ENCODE measurements at regions not wholly inside any gene's neighbourhood (a gene's known extent, or its start where the extent isn't known, plus 50 kb on each side); places are given as distances from the start of the nearest gene placed in this dataset.

DNA sequence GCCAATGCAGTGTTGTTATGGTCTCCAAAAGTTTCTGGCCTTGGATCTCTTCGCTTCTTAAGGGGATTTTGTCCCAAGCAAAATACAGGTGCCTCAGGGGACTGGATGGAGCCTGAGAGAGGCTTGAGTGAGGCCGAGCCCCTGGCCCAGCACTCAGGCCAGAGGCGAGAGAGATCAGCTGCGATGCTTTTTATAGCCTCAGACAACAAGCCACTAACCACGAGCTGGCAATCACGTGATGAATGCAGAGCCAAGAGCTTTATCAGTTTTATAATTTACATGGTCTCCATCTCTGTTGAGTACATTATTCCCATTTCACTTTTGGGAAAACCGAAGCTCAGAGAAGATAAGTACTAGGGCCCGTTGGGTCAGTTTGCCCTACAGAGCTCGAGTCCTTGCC is 360.0 kb upstream of the CDH5 start:
- H3K4me2 ChIP-seq (ENCODE audit: low read length) = no peak overlapping the region
- ChIA-PET CTCF (no interaction called here), POLR2A (no interaction called here), RAD21 (ENCODE audit: low non-redundant PET in 1 of 2, low total read pairs in 2 of 2, uncharacterized antibody in 2 of 2, unreplicated experiment in 2 of 2) (no interaction called here)
- no peaks in the 10 kb centered on the region for H3K9me2 ChIP-seq (ENCODE audit: insufficient read depth)
- ATAC-seq (no peak), DNase-seq (ENCODE audit: low read depth, low spot score) (no peak)
- no peaks in the 10 kb centered on the region for H3K36me3 ChIP-seq (ENCODE audit: control insufficient read depth in 1 of 2, insufficient read depth in 2 of 2, low read length in 2 of 2)
- H3K4me3 ChIP-seq (replicated peaks in 1 of 2; ENCODE audit: low read depth in 1 of 2, low read length in 2 of 2) = no peak overlapping the region
- no peak overlapping the region for H2AFZ ChIP-seq (ENCODE audit: low read depth, low read length, poor library complexity, severe bottlenecking)
- BruUV-seq (replicated peaks) = no TSS peak
- intact Hi-C loops (cut with micrococcal nuclease) = no loop called here
- no peaks in the 10 kb centered on the region for H4K20me1 ChIP-seq (ENCODE audit: insufficient read depth)
- no peaks in the 10 kb centered on the region for H3K79me2 ChIP-seq (ENCODE audit: insufficient read depth, low read length)
- H3K27ac ChIP-seq (ENCODE audit: low read depth, low read length) = no peak overlapping the region
- H3K9ac ChIP-seq (ENCODE audit: low read length) = no peak overlapping the region
- H3K9me3 ChIP-seq (ENCODE audit: control insufficient read depth in 1 of 2, insufficient read depth in 1 of 2, low read depth in 1 of 2, low read length in 2 of 2) = no peaks in the 10 kb centered on the region
- no peaks in the 10 kb centered on the region for H3K4me1 ChIP-seq (ENCODE audit: control insufficient read depth in 1 of 2, insufficient read depth in 2 of 2, low read length in 2 of 2)
- peaks cover 23% of the 10 kb centered on the region for H3K27me3 ChIP-seq (ENCODE audit: insufficient read depth, low read length)
- no peak for TF ChIP-seq TCF7L2 (IDR thresholded peaks at IDR 0.05; ENCODE audit: borderline replicate concordance, extremely low read depth, insufficient read depth, insufficient read length)
- TF ChIP-seq YY1 (IDR thresholded peaks at IDR 0.05; ENCODE audit: extremely low read depth, insufficient replicate concordance, low read depth, low read length) = no peak
- TF ChIP-seq RAD21 (IDR thresholded peaks at IDR 0.05; ENCODE audit: low read depth) = no peak
- no peak for TF ChIP-seq EZH2 (IDR thresholded peaks at IDR 0.05)
- TF ChIP-seq SIN3A (IDR thresholded peaks at IDR 0.05; ENCODE audit: low read depth) = no peak
- TF ChIP-seq ZFX (IDR thresholded peaks at IDR 0.05) = no peak
- TF ChIP-seq EZH2phosphoT487 (IDR thresholded peaks at IDR 0.05; ENCODE audit: borderline replicate concordance) = no peak
- no peak for TF ChIP-seq POLR2A (IDR thresholded peaks at IDR 0.05; ENCODE audit: borderline replicate concordance, extremely low read depth, insufficient read depth, insufficient read length)
- TF ChIP-seq, protein P1, sequence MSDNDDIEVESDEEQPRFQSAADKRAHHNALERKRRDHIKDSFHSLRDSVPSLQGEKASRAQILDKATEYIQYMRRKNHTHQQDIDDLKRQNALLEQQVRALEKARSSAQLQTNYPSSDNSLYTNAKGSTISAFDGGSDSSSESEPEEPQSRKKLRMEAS (IDR thresholded peaks at IDR 0.05) = no peak
- TF ChIP-seq POLR2AphosphoS5 (IDR thresholded peaks at IDR 0.05; ENCODE audit: low read depth, low read length) = no peak

GRCh38 chr16:66004699-66005098 is 361.8 kb upstream of the CDH5 start:
- DNase-seq (ENCODE audit: low read depth, low spot score) (no peak), ATAC-seq (no peak)
- intact Hi-C loops (cut with micrococcal nuclease) = no loop called here
- Histone ChIP-seq H3K79me2 (ENCODE audit: insufficient read depth, low read length) (no peaks in the 10 kb centered on the region), H4K20me1 (ENCODE audit: insufficient read depth) (no peaks in the 10 kb centered on the region), H3K36me3 (ENCODE audit: control insufficient read depth in 1 of 2, insufficient read depth in 2 of 2, low read length in 2 of 2) (no peaks in the 10 kb centered on the region), H3K9ac (ENCODE audit: low read length) (no peak overlapping the region), H2AFZ (ENCODE audit: low read depth, low read length, poor library complexity, severe bottlenecking) (no peak overlapping the region), H3K9me3 (ENCODE audit: control insufficient read depth in 1 of 2, insufficient read depth in 1 of 2, low read depth in 1 of 2, low read length in 2 of 2) (no peaks in the 10 kb centered on the region), H3K4me2 (ENCODE audit: low read length) (no peak overlapping the region), H3K27me3 (ENCODE audit: insufficient read depth, low read length) (peaks cover 35% of the 10 kb centered on the region), H3K4me1 (ENCODE audit: control insufficient read depth in 1 of 2, insufficient read depth in 2 of 2, low read length in 2 of 2) (no peaks in the 10 kb centered on the region), H3K27ac (ENCODE audit: low read depth, low read length) (no peak overlapping the region), H3K9me2 (ENCODE audit: insufficient read depth) (no peaks in the 10 kb centered on the region), H3K4me3 (replicated peaks in 1 of 2; ENCODE audit: low read depth in 1 of 2, low read length in 2 of 2) (no peak overlapping the region)
- RAD21 ChIA-PET (ENCODE audit: low non-redundant PET in 1 of 2, low total read pairs in 2 of 2, uncharacterized antibody in 2 of 2, unreplicated experiment in 2 of 2) = no interaction called here
- no TSS peak for BruUV-seq (replicated peaks)
- CTCF ChIA-PET = no interaction called here
- POLR2A ChIA-PET = no interaction called here
- TF ChIP-seq POLR2AphosphoS5 (IDR thresholded peaks at IDR 0.05; ENCODE audit: low read depth, low read length) (no peak), CEBPB (IDR thresholded peaks at IDR 0.05; ENCODE audit: low read depth) (no peak), EGR1 (IDR thresholded peaks at IDR 0.05; ENCODE audit: low read depth) (no peak), RAD21 (IDR thresholded peaks at IDR 0.05; ENCODE audit: low read depth) (no peak), EZH2phosphoT487 (IDR thresholded peaks at IDR 0.05; ENCODE audit: borderline replicate concordance) (no peak), CBX3 (IDR thresholded peaks at IDR 0.05; ENCODE audit: low read depth) (no peak), SRF (IDR thresholded peaks at IDR 0.05; ENCODE audit: low read depth) (no peak), POLR2A (IDR thresholded peaks at IDR 0.05; ENCODE audit: borderline replicate concordance, extremely low read depth, insufficient read depth, insufficient read length) (no peak), ZNF274 (IDR thresholded peaks at IDR 0.05; ENCODE audit: low read depth, low read length) (no peak), JUND (IDR thresholded peaks at IDR 0.05) (no peak), EZH2 (IDR thresholded peaks at IDR 0.05) (no peak), SIN3A (IDR thresholded peaks at IDR 0.05; ENCODE audit: low read depth) (no peak), ELF1 (IDR thresholded peaks at IDR 0.05; ENCODE audit: borderline replicate concordance, low read depth) (no peak)
- TF ChIP-seq, protein P2, sequence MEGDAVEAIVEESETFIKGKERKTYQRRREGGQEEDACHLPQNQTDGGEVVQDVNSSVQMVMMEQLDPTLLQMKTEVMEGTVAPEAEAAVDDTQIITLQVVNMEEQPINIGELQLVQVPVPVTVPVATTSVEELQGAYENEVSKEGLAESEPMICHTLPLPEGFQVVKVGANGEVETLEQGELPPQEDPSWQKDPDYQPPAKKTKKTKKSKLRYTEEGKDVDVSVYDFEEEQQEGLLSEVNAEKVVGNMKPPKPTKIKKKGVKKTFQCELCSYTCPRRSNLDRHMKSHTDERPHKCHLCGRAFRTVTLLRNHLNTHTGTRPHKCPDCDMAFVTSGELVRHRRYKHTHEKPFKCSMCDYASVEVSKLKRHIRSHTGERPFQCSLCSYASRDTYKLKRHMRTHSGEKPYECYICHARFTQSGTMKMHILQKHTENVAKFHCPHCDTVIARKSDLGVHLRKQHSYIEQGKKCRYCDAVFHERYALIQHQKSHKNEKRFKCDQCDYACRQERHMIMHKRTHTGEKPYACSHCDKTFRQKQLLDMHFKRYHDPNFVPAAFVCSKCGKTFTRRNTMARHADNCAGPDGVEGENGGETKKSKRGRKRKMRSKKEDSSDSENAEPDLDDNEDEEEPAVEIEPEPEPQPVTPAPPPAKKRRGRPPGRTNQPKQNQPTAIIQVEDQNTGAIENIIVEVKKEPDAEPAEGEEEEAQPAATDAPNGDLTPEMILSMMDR (IDR thresholded peaks at IDR 0.05 in 2 of 3, conservative IDR thresholded peaks at IDR 0.05 in 1 of 3; ENCODE audit: borderline replicate concordance in 1 of 3, insufficient read depth in 1 of 3, low read depth in 2 of 3, low read length in 2 of 3) = no peak
- TF ChIP-seq, protein P3, sequence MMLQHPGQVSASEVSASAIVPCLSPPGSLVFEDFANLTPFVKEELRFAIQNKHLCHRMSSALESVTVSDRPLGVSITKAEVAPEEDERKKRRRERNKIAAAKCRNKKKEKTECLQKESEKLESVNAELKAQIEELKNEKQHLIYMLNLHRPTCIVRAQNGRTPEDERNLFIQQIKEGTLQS (IDR thresholded peaks at IDR 0.05) = no peak
